Stimulated activated naive B cell treated with anti-CD40 and anti-IgM and Interleukin-4, amounts not matched to agents 10 μg/mL and 1 μg/mL and 100 μg/mL, for 72 hours (primary cell): ENCODE measurements at regions not wholly inside any gene's neighbourhood (a gene's known extent, or its start where the extent isn't known, plus 50 kb on each side); places are given as distances from the start of the nearest gene placed in this dataset.

ENCODE experiments used
- ATAC-seq, 2 donors: fragments of 150-1000 bp; cut with Tn5 transposase; replicated peaks; 2 replicates each; pipeline ENCODE4 v1.10.0; 2021; ENCODE audit warnings: moderate library complexity in 1 of 2
- DNase-seq: peaks from one replicate; pipeline ENCODE4 v3.0.0; 2021
- H3K27ac Mint-ChIP-seq: one replicate; pipeline ENCODE4 v1.8.0; 2022; ENCODE audit warnings: mild to moderate bottlenecking, mixed read lengths
- H3K27me3 Mint-ChIP-seq, 2 donors: one replicate each; pipeline ENCODE4 v1.8.0; 2022; ENCODE audit warnings: mixed read lengths in 2 of 2
- H3K36me3 Mint-ChIP-seq, 2 donors: one replicate each; pipeline ENCODE4 v1.8.0; 2022; ENCODE audit warnings: mixed read lengths in 2 of 2, mild to moderate bottlenecking in 1 of 2
- H3K4me1 Mint-ChIP-seq, 2 donors: one replicate each; pipeline ENCODE4 v1.8.0; 2022; ENCODE audit warnings: mixed read lengths in 2 of 2, mild to moderate bottlenecking in 1 of 2
- H3K4me3 Mint-ChIP-seq, 2 donors: one replicate each; pipeline ENCODE4 v1.8.0; 2022; ENCODE audit warnings: mild to moderate bottlenecking in 2 of 2, mixed read lengths in 2 of 2, moderate library complexity in 1 of 2
- H3K9me3 Mint-ChIP-seq, 2 donors: one replicate each; pipeline ENCODE4 v1.8.0; 2022; ENCODE audit warnings: mixed read lengths in 2 of 2, mild to moderate bottlenecking in 1 of 2

DNA sequence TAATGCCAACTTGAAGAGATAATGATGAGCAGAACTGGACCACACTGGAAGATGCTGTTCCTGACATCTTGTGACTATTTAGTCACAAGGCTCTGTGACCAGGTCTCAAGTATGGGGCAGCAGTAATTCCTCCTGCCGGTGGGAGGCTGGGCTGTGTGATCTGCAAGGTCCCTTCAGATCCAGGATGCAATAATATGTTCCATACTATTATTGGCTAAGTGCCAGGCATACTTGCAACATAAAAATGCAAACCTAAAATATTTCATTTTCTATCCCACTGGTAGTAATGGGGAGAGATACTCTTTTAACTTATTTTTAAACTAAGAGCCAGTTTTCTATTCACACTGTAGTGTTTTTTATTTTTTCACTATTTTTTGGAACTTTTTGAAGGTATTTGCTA lies 171.5 kb downstream of the CYP26A1 start:
- Mint-ChIP-seq H3K27me3 (peaks cover 0 to 17% of the 10 kb centered on the region in 2 donors), H3K4me1 (no peaks in the 10 kb centered on the region), H3K9me3 (no peaks in the 10 kb centered on the region), H3K36me3 (no peaks in the 10 kb centered on the region), H3K4me3 (no peak overlapping the region), H3K27ac (no peak overlapping the region)
- no peak for DNase-seq
- no peak for ATAC-seq

DNA sequence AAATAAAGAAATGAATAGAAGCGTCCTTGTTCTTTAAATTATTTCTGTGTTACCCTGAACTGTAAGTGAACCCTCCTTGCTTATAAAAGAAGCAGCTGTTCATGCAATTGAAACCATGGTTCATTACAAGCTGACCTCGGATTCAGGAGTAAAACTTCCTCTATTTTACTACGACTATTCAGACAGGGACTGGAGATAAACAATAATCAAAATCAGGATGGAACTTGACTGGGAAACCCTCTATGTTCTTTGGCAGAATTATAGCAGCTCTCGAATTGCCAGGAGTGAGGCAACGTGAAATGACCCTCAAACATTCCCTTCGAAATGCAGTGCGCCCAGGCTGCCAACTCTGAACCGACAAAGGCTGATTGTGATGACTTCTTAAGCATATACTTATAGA lies 172.1 kb downstream of the CYP26A1 start:
- Mint-ChIP-seq H3K27me3 (peaks cover 0 to 14% of the 10 kb centered on the region in 2 donors), H3K27ac (no peak overlapping the region), H3K36me3 (no peaks in the 10 kb centered on the region)

DNA sequence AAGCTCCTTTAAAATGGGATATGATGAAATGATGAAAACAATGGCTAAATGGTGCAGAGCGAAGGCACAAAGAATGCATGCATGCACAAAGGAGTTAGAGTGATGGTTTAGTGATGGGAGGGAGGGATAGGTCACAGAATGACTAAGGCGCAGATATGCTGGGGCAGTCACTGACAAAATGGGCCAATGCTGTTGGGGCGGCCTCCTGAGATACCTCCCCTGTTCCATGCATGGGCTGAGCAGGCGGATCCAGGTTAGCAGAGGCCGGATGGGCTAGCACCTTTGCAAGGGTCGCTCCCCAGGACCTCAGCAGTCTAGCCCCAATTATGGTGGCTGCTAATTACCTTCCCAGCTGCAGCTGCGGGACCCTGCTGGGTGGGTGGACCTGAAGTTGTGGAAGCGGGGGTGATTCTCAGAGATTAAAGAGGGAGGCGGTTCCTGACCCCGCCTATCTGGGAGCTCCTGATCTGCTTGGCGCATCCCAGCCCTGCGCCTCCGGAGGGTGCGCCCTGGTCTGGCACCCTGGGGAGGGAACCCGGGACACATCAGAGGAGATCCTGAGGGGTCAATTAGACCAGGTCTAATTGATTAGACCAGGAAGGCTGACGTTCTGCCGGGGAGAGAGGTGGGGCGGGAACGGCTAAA lies 175.0 kb downstream of the CYP26A1 start:
- Mint-ChIP-seq H3K9me3 (no peaks in the 10 kb centered on the region), H3K4me3 (no peak overlapping the region), H3K4me1 (no peaks in the 10 kb centered on the region), H3K36me3 (no peaks in the 10 kb centered on the region), H3K27me3 (peaks cover 0 to 5% of the 10 kb centered on the region in 2 donors), H3K27ac (no peak overlapping the region)
- ATAC-seq, result no peak
- DNase-seq, result no peak

More for the DNA sequence above, 172.1 kb downstream of the CYP26A1 start:
- ATAC-seq, result no peak
- Mint-ChIP-seq H3K4me1 (no peaks in the 10 kb centered on the region), H3K4me3 (no peak overlapping the region), H3K9me3 (no peaks in the 10 kb centered on the region)
- no peak for DNase-seq

- no peak overlapping the region for H3K27ac Mint-ChIP-seq
- DNase-seq, result no peak
- no peaks in the 10 kb centered on the region for H3K36me3 Mint-ChIP-seq
- H3K4me3 Mint-ChIP-seq, result no peak overlapping the region
- H3K27me3 Mint-ChIP-seq, result no peaks in the 10 kb centered on the region
- H3K9me3 Mint-ChIP-seq, result no peaks in the 10 kb centered on the region
- H3K4me1 Mint-ChIP-seq, result no peaks in the 10 kb centered on the region
- no peak for ATAC-seq
Measured at GRCh38 chr10:93250010-93250409, 176.3 kb downstream of the CYP26A1 start.

DNA sequence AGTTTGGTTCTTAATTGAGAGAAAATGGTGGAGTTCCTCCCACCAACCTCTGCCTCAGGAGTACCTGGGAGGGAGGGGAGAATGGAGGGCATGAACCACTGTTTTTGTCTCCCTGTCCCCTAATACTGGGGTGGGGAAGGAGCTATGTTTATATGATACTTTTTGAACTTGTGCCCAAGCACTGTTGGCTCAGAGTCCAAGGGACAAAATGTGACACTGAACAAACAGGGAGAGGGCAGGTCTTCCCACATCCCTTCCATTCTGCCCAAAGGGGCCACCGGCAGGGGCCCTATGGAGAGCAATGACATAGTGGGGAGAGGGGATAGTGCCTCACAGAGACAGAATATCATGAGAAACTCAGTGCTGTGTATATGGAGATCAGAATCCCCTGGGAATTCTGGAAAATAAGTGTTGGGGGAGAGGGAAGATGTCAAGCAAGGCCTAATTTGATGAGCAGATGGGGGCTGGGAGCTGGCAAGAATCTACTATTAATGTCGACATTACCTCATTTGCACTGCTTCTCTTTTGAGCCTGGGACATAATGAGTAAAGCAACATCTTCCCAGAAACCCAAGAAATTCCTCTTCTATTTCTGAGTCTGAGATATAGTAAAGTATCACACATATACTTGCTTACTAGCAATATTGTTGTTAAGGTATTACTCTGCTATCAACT lies 180.6 kb downstream of the CYP26A1 start:
- no peak overlapping the region for H3K27ac Mint-ChIP-seq
- DNase-seq (no peak), ATAC-seq (no peak)
- no peaks in the 10 kb centered on the region for H3K36me3 Mint-ChIP-seq
- no peak overlapping the region for H3K4me3 Mint-ChIP-seq
- H3K4me1 Mint-ChIP-seq, result no peaks in the 10 kb centered on the region
- H3K27me3 Mint-ChIP-seq, result no peaks in the 10 kb centered on the region
- H3K9me3 Mint-ChIP-seq, result no peaks in the 10 kb centered on the region

DNA sequence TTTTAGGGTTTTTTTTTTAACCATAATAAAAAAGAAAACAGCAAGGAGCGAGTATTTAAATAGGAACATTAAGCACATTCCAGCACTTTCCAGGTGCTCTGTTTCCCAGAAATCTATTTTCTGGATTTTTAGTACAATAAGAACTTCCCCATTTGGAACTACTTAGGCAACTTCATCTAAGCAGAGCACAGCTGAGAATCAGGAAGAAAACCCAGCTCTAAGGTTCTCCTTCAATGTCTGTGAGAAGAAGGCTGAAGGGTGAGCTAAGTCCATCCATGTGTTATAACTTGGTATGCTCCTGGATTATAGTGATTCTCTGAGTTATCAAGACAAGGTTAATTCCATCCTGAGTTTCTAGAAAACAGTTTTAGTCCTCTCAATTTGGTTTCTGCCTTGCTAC lies 181.9 kb downstream of the CYP26A1 start:
- H3K4me1 Mint-ChIP-seq, result no peaks in the 10 kb centered on the region
- no peaks in the 10 kb centered on the region for H3K9me3 Mint-ChIP-seq
- H3K27me3 Mint-ChIP-seq, result no peaks in the 10 kb centered on the region
- H3K36me3 Mint-ChIP-seq, result no peaks in the 10 kb centered on the region
- DNase-seq (no peak), ATAC-seq (no peak)
- H3K27ac Mint-ChIP-seq, result no peak overlapping the region
- no peak overlapping the region for H3K4me3 Mint-ChIP-seq
